Loucy (cell line): ENCODE measurements at regions not wholly inside any gene's neighbourhood (a gene's known extent, or its start where the extent isn't known, plus 50 kb on each side); places are given as distances from the start of the nearest gene placed in this dataset.

Source experiments
- EZH2phosphoT487 ChIP-seq: fragments of 200-600 bp; IDR thresholded peaks from 2 replicates; pipeline ENCODE4 v1.6.1; 2018; ENCODE audit warnings: antibody characterized with exemption, mild to moderate bottlenecking, moderate library complexity, borderline replicate concordance
- TF ChIP-seq, protein P1 (sequence below): fragments of 200-600 bp; sonication (generic); conservative IDR thresholded peaks from 2 replicates; pipeline ENCODE4 v1.5.1; 2014; ENCODE audit warnings: mild to moderate bottlenecking, antibody characterized with exemption, low read length

DNA sequence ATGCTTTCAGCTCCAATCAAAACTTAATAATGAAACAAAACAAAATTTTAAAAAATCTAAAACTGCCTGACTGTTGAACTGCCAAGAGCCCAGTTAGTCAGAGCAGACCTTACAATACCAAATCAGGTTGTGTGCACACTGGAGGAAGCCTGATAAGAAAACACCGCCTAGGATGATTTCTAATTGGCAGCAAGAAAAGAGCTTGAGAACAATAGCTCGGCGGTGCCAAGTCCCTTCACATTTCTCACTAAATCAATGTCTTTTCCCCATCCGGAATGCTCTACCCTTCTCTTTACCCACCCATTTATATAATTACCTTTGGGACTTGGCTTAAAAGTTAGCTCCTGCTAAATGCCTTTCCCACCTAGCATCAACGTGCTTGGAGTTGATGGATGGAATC lies 256.7 kb downstream of the C12orf75 start:
- TF ChIP-seq, protein P1, sequence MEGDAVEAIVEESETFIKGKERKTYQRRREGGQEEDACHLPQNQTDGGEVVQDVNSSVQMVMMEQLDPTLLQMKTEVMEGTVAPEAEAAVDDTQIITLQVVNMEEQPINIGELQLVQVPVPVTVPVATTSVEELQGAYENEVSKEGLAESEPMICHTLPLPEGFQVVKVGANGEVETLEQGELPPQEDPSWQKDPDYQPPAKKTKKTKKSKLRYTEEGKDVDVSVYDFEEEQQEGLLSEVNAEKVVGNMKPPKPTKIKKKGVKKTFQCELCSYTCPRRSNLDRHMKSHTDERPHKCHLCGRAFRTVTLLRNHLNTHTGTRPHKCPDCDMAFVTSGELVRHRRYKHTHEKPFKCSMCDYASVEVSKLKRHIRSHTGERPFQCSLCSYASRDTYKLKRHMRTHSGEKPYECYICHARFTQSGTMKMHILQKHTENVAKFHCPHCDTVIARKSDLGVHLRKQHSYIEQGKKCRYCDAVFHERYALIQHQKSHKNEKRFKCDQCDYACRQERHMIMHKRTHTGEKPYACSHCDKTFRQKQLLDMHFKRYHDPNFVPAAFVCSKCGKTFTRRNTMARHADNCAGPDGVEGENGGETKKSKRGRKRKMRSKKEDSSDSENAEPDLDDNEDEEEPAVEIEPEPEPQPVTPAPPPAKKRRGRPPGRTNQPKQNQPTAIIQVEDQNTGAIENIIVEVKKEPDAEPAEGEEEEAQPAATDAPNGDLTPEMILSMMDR: no peak
- no peak for TF ChIP-seq EZH2phosphoT487
